ENCODE measurements at regions not wholly inside any gene's neighbourhood (a gene's known extent, or its start where the extent isn't known, plus 50 kb on each side); places are given as distances from the start of the nearest gene placed in this dataset.

DNA sequence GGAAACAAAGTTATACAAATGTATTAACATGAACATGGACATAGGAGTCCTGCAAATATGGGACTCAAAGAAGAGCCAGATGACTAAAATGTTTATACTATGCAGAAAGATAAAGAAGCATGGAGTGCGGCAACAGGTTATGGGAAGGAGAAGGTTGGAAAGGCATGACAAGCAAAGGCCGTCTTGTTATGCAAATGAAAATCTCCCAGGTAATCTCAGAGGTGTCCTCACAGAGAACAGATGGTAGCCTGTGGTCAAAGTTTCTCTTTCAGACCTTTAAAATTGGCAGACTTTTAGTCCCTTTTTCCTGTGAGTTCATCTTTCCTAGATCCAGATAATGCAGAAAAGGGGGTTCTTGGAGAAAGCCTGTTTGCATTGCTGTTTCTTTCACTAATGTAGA, 116.4 kb upstream of the BEND4 start:
- WGBS, 5 donors, result 53 to 76% (median 64%) methylated on average over 2 of the region's 2 CpGs
- no peaks in the 10 kb centered on the region for H3K27me3 ChIP-seq
- intact Hi-C loops (cut with DNase I; ENCODE audit: low total_unique reads), result no loop called here
- no peaks in the 10 kb centered on the region for H3K4me1 ChIP-seq
- DNase-seq, result no peak
- H3K27ac ChIP-seq, result no peak overlapping the region
- H3K9me3 ChIP-seq, result peaks cover 0 to 7% (median 0%) of the 10 kb centered on the region in 4 donors
- TF ChIP-seq POLR2AphosphoS5 (IDR thresholded peaks at IDR 0.05) (no peak), POLR2A (IDR thresholded peaks at IDR 0.05) (no peak), EP300 (IDR thresholded peaks at IDR 0.05) (no peak)
- TF ChIP-seq, protein P1, sequence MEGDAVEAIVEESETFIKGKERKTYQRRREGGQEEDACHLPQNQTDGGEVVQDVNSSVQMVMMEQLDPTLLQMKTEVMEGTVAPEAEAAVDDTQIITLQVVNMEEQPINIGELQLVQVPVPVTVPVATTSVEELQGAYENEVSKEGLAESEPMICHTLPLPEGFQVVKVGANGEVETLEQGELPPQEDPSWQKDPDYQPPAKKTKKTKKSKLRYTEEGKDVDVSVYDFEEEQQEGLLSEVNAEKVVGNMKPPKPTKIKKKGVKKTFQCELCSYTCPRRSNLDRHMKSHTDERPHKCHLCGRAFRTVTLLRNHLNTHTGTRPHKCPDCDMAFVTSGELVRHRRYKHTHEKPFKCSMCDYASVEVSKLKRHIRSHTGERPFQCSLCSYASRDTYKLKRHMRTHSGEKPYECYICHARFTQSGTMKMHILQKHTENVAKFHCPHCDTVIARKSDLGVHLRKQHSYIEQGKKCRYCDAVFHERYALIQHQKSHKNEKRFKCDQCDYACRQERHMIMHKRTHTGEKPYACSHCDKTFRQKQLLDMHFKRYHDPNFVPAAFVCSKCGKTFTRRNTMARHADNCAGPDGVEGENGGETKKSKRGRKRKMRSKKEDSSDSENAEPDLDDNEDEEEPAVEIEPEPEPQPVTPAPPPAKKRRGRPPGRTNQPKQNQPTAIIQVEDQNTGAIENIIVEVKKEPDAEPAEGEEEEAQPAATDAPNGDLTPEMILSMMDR (IDR thresholded peaks at IDR 0.05), result no peak
- H3K4me3 ChIP-seq, result no peak overlapping the region
- H3K36me3 ChIP-seq, result no peaks in the 10 kb centered on the region

DNA sequence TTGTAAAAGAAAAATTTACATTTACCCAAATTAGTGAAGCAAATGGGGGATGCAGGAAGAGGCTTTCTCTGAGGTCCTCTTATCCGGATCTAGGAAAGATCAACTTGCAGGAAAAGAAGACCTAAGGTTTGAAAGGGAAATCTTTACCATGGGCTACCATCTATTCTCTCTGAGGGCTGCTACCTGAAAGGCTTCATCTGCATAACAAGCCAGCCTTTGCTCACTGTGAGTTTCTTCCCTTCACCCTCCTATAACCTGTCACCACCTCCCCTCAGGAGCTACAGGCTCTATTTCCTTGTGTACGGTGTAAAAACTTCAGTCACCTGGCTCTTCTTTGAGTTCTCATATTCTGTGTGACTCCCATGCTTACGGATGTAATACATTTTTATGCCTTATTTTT, 118.6 kb upstream of the BEND4 start:
- no peak overlapping the region for H3K27ac ChIP-seq
- H3K27me3 ChIP-seq, result no peaks in the 10 kb centered on the region
- no peak for DNase-seq
- no peaks in the 10 kb centered on the region for H3K36me3 ChIP-seq
- WGBS, 5 donors, result 83 to 92% (median 89%) methylated on average over 3 of the region's 3 CpGs
- no peak overlapping the region for H3K4me3 ChIP-seq
- no peaks in the 10 kb centered on the region for H3K4me1 ChIP-seq
- peaks cover 0 to 1% (median 0%) of the 10 kb centered on the region in 4 donors for H3K9me3 ChIP-seq
- intact Hi-C loops (cut with DNase I; ENCODE audit: low total_unique reads), result no loop called here
- TF ChIP-seq EP300 (IDR thresholded peaks at IDR 0.05) (no peak), POLR2A (IDR thresholded peaks at IDR 0.05) (no peak), POLR2AphosphoS5 (IDR thresholded peaks at IDR 0.05) (no peak)
- TF ChIP-seq, protein P1 (IDR thresholded peaks at IDR 0.05), result no peak

DNA sequence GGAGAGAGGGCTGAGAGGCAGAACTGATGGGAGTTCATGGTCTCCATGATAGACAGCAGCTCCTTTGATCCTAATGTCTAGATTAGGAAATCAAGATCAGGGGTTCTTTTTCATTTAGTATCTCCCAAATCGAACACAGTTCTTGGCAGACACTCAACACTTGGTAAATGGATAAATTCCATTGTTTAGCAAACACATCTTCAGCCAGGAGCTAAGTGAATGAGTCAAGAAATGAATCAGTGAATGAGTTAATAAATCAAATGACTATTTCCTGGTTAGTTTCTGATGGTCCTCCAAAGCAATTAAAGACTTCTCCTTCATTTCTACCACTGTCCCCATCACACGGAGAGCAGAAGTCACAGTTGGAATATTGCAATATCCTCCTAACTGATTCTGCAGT, 120.0 kb upstream of the SHISA3 start:
- Histone ChIP-seq H3K4me1 (peaks cover 0 to 7% (median 0%) of the 10 kb centered on the region in 4 donors), H3K4me3 (no peak overlapping the region), H3K27ac (no peak overlapping the region), H3K27me3 (no peaks in the 10 kb centered on the region), H3K36me3 (no peaks in the 10 kb centered on the region), H3K9me3 (no peaks in the 10 kb centered on the region)
- intact Hi-C loops (cut with DNase I; ENCODE audit: low total_unique reads), result no loop called here
- no peak for DNase-seq
- WGBS, 5 donors, result 36 to 53% (median 47%) methylated on average over 2 of the region's 2 CpGs
- no peak for TF ChIP-seq POLR2AphosphoS5 (IDR thresholded peaks at IDR 0.05)
- no peak for TF ChIP-seq EP300 (IDR thresholded peaks at IDR 0.05)
- TF ChIP-seq POLR2A (IDR thresholded peaks at IDR 0.05), result no peak
- TF ChIP-seq, protein P1 (IDR thresholded peaks at IDR 0.05), result no peak

DNA sequence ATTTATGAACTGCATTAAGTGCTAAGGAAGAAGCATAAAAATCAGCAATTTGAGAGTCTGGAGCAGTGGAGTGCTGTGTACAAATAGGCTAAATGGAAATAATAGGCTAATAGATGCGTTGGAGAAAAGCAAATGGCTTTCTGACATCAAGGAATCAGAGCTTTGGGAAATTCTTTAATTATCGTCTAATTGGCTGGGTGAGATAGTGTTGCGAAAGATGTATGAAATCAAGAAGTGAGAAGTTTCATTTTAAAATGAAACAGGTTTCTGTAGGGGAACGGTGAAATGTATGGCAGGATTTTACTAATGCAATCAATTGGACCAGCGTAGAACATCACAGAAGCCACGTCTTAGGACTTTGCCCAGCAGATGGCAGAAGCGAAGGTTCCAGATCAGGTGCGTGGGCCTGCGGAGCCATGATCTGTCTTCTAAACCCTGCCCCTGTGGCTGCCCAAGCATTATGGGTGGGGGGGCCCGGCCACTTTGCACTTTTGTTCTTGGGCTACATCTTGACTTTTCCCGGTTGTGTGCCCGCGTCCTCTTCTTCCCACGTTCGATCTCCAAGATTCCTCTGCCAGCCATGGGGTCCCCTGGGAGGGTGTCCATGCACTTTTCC, 118.5 kb upstream of the SHISA3 start:
- no peak for DNase-seq
- intact Hi-C loops (cut with DNase I; ENCODE audit: low total_unique reads), result no loop called here
- H3K36me3 ChIP-seq, result no peaks in the 10 kb centered on the region
- peaks cover 0 to 9% (median 0%) of the 10 kb centered on the region in 4 donors for H3K4me1 ChIP-seq
- H3K27ac ChIP-seq, result no peak overlapping the region
- H3K4me3 ChIP-seq, result no peak overlapping the region
- no peaks in the 10 kb centered on the region for H3K9me3 ChIP-seq
- WGBS, 5 donors, result 88 to 94% (median 90%) methylated on average over 15 of the region's 15 CpGs
- TF ChIP-seq POLR2A (IDR thresholded peaks at IDR 0.05) (no peak), POLR2AphosphoS5 (IDR thresholded peaks at IDR 0.05) (no peak), EP300 (IDR thresholded peaks at IDR 0.05) (no peak)
- TF ChIP-seq, protein P1 (IDR thresholded peaks at IDR 0.05), result no peak
- H3K27me3 ChIP-seq, result no peaks in the 10 kb centered on the region
